ENCODE measurements at regions not wholly inside any gene's neighbourhood (a gene's known extent, or its start where the extent isn't known, plus 50 kb on each side); places are given as distances from the start of the nearest gene placed in this dataset.
"Not testable (repeated sequence)": the region's sequence is repeated elsewhere in the genome, so short reads cannot be mapped to it uniquely, and the experiment has no call there.

- Mint-ChIP-seq H3K4me3 (no peak overlapping the region), H3K4me1 (ENCODE audit: low read depth) (no peaks in the 10 kb centered on the region), H3K27me3 (ENCODE audit: low read depth) (no peaks in the 10 kb centered on the region), H3K36me3 (ENCODE audit: low read depth) (peaks cover 40% of the 10 kb centered on the region), H3K9me3 (peaks cover 17% of the 10 kb centered on the region), H3K27ac (no peak overlapping the region)
- no peak for DNase-seq (ENCODE audit: low spot score)
Observed at GRCh38 chr4:122973465-122973864, 51.1 kb upstream of the NUDT6 start.

GRCh38 chr4:122976111-122976510 lies 53.7 kb upstream of the NUDT6 start:
- no peak for DNase-seq (ENCODE audit: low spot score)
- H3K36me3 Mint-ChIP-seq (ENCODE audit: low read depth): peaks cover 60% of the 10 kb centered on the region
- no peak overlapping the region for H3K27ac Mint-ChIP-seq
- H3K9me3 Mint-ChIP-seq: peaks cover 21% of the 10 kb centered on the region
- no peaks in the 10 kb centered on the region for H3K27me3 Mint-ChIP-seq (ENCODE audit: low read depth)
- no peaks in the 10 kb centered on the region for H3K4me1 Mint-ChIP-seq (ENCODE audit: low read depth)
- no peak overlapping the region for H3K4me3 Mint-ChIP-seq

GRCh38 chr4:122977103-122977502 lies 54.7 kb upstream of the NUDT6 start:
- no peaks in the 10 kb centered on the region for H3K4me1 Mint-ChIP-seq (ENCODE audit: low read depth)
- no peak overlapping the region for H3K27ac Mint-ChIP-seq
- no peak overlapping the region for H3K4me3 Mint-ChIP-seq
- peaks cover 69% of the 10 kb centered on the region for H3K36me3 Mint-ChIP-seq (ENCODE audit: low read depth)
- H3K9me3 Mint-ChIP-seq: peaks cover 21% of the 10 kb centered on the region
- DNase-seq (ENCODE audit: low spot score): no peak
- H3K27me3 Mint-ChIP-seq (ENCODE audit: low read depth): no peaks in the 10 kb centered on the region

GRCh38 chr4:122978109-122978508 lies 55.7 kb upstream of the NUDT6 start:
- no peak overlapping the region for H3K4me3 Mint-ChIP-seq
- H3K27ac Mint-ChIP-seq: no peak overlapping the region
- peaks cover 74% of the 10 kb centered on the region for H3K36me3 Mint-ChIP-seq (ENCODE audit: low read depth)
- no peaks in the 10 kb centered on the region for H3K4me1 Mint-ChIP-seq (ENCODE audit: low read depth)
- DNase-seq (ENCODE audit: low spot score): no peak
- peaks cover 21% of the 10 kb centered on the region for H3K9me3 Mint-ChIP-seq
- no peaks in the 10 kb centered on the region for H3K27me3 Mint-ChIP-seq (ENCODE audit: low read depth)

GRCh38 chr4:122978789-122979188 lies 56.4 kb upstream of the NUDT6 start:
- H3K27ac Mint-ChIP-seq: no peak overlapping the region
- H3K4me3 Mint-ChIP-seq: no peak overlapping the region
- no peak for DNase-seq (ENCODE audit: low spot score)
- peaks cover 21% of the 10 kb centered on the region for H3K9me3 Mint-ChIP-seq
- H3K27me3 Mint-ChIP-seq (ENCODE audit: low read depth): no peaks in the 10 kb centered on the region
- H3K4me1 Mint-ChIP-seq (ENCODE audit: low read depth): no peaks in the 10 kb centered on the region
- H3K36me3 Mint-ChIP-seq (ENCODE audit: low read depth): peaks cover 76% of the 10 kb centered on the region

GRCh38 chr4:122980860-122981259 lies 58.5 kb upstream of the NUDT6 start:
- no peak overlapping the region for H3K27ac Mint-ChIP-seq

GRCh38 chr4:122988696-122989095 lies 66.3 kb upstream of the NUDT6 start:
- no peak overlapping the region for H3K4me3 Mint-ChIP-seq
- H3K36me3 Mint-ChIP-seq (ENCODE audit: low read depth): peaks cover 54% of the 10 kb centered on the region
- no peak for DNase-seq (ENCODE audit: low spot score)
- H3K4me1 Mint-ChIP-seq (ENCODE audit: low read depth): no peaks in the 10 kb centered on the region
- H3K9me3 Mint-ChIP-seq: peaks cover 46% of the 10 kb centered on the region
- H3K27ac Mint-ChIP-seq: peak overlapping the region; percentile 15
- no peaks in the 10 kb centered on the region for H3K27me3 Mint-ChIP-seq (ENCODE audit: low read depth)

More at GRCh38 chr4:122980860-122981259, 58.5 kb upstream of the NUDT6 start:
- H3K4me3 Mint-ChIP-seq: no peak overlapping the region
- no peaks in the 10 kb centered on the region for H3K4me1 Mint-ChIP-seq (ENCODE audit: low read depth)
- no peaks in the 10 kb centered on the region for H3K27me3 Mint-ChIP-seq (ENCODE audit: low read depth)
- H3K36me3 Mint-ChIP-seq (ENCODE audit: low read depth): peaks cover 79% of the 10 kb centered on the region
- no peak for DNase-seq (ENCODE audit: low spot score)
- H3K9me3 Mint-ChIP-seq: peaks cover 27% of the 10 kb centered on the region

GRCh38 chr4:122990891-122991290 lies 68.5 kb upstream of the NUDT6 start:
- peaks cover 36% of the 10 kb centered on the region for H3K36me3 Mint-ChIP-seq (ENCODE audit: low read depth)
- no peaks in the 10 kb centered on the region for H3K27me3 Mint-ChIP-seq (ENCODE audit: low read depth)
- peaks cover 32% of the 10 kb centered on the region for H3K9me3 Mint-ChIP-seq

GRCh38 chr4:122992057-122992456 lies 69.7 kb upstream of the NUDT6 start:
- Mint-ChIP-seq H3K4me1 (ENCODE audit: low read depth) (no peaks in the 10 kb centered on the region), H3K4me3 (no peak overlapping the region), H3K36me3 (ENCODE audit: low read depth) (peaks cover 29% of the 10 kb centered on the region), H3K27ac (no peak overlapping the region), H3K27me3 (ENCODE audit: low read depth) (no peaks in the 10 kb centered on the region), H3K9me3 (peaks cover 21% of the 10 kb centered on the region)
- no peak for DNase-seq (ENCODE audit: low spot score)

More at GRCh38 chr4:122990891-122991290, 68.5 kb upstream of the NUDT6 start:
- DNase-seq (ENCODE audit: low spot score): no peak
- no peaks in the 10 kb centered on the region for H3K4me1 Mint-ChIP-seq (ENCODE audit: low read depth)
- no peak overlapping the region for H3K27ac Mint-ChIP-seq
- H3K4me3 Mint-ChIP-seq: no peak overlapping the region

- H3K27me3 Mint-ChIP-seq (ENCODE audit: low read depth): no peaks in the 10 kb centered on the region
- no peak for DNase-seq (ENCODE audit: low spot score)
- no peak overlapping the region for H3K4me3 Mint-ChIP-seq
- H3K9me3 Mint-ChIP-seq: peaks cover 16% of the 10 kb centered on the region
- H3K27ac Mint-ChIP-seq: no peak overlapping the region
- peaks cover 4% of the 10 kb centered on the region for H3K4me1 Mint-ChIP-seq (ENCODE audit: low read depth)
- peaks cover 24% of the 10 kb centered on the region for H3K36me3 Mint-ChIP-seq (ENCODE audit: low read depth)
Observed at GRCh38 chr4:122992641-122993040, 70.2 kb upstream of the NUDT6 start.

GRCh38 chr4:122996350-122996749 lies 74.0 kb upstream of the NUDT6 start:
- H3K4me1 Mint-ChIP-seq (ENCODE audit: low read depth): peaks cover 11% of the 10 kb centered on the region

GRCh38 chr4:122997463-122998101 lies 75.2 kb upstream of the NUDT6 start:
- H3K4me3 Mint-ChIP-seq: no peak overlapping the region
- peaks cover 11% of the 10 kb centered on the region for H3K4me1 Mint-ChIP-seq (ENCODE audit: low read depth)
- DNase-seq (ENCODE audit: low spot score): no peak
- no peaks in the 10 kb centered on the region for H3K9me3 Mint-ChIP-seq
- peaks cover 7% of the 10 kb centered on the region for H3K36me3 Mint-ChIP-seq (ENCODE audit: low read depth)
- no peak overlapping the region for H3K27ac Mint-ChIP-seq
- H3K27me3 Mint-ChIP-seq (ENCODE audit: low read depth): no peaks in the 10 kb centered on the region

More at GRCh38 chr4:122996350-122996749, 74.0 kb upstream of the NUDT6 start:
- DNase-seq (ENCODE audit: low spot score): no peak
- no peaks in the 10 kb centered on the region for H3K27me3 Mint-ChIP-seq (ENCODE audit: low read depth)
- peak overlapping the region; percentile 7 for H3K27ac Mint-ChIP-seq
- H3K36me3 Mint-ChIP-seq (ENCODE audit: low read depth): peaks cover 6% of the 10 kb centered on the region
- H3K4me3 Mint-ChIP-seq: no peak overlapping the region
- no peaks in the 10 kb centered on the region for H3K9me3 Mint-ChIP-seq

- not testable (repeated sequence) for DNase-seq (ENCODE audit: low spot score); H3K27me3 Mint-ChIP-seq (ENCODE audit: low read depth); H3K4me1 Mint-ChIP-seq (ENCODE audit: low read depth); H3K27ac Mint-ChIP-seq; H3K4me3 Mint-ChIP-seq
- H3K36me3 Mint-ChIP-seq (ENCODE audit: low read depth): peaks cover 22% of the 10 kb centered on the region
- H3K9me3 Mint-ChIP-seq: peaks cover 14% of the 10 kb centered on the region
Observed at GRCh38 chr4:123004079-123004478, 81.7 kb upstream of the NUDT6 start.

- Mint-ChIP-seq H3K9me3 (peaks cover 14% of the 10 kb centered on the region), H3K36me3 (ENCODE audit: low read depth) (peaks cover 24% of the 10 kb centered on the region)
- H3K4me1 Mint-ChIP-seq (ENCODE audit: low read depth); DNase-seq (ENCODE audit: low spot score); H3K4me3 Mint-ChIP-seq; H3K27me3 Mint-ChIP-seq (ENCODE audit: low read depth); H3K27ac Mint-ChIP-seq: not testable (repeated sequence)
Observed at GRCh38 chr4:123005126-123005525, 82.7 kb upstream of the NUDT6 start.

- H3K4me1 Mint-ChIP-seq (ENCODE audit: low read depth): no peaks in the 10 kb centered on the region
- no peak overlapping the region for H3K4me3 Mint-ChIP-seq
- H3K27me3 Mint-ChIP-seq (ENCODE audit: low read depth): no peaks in the 10 kb centered on the region
- H3K27ac Mint-ChIP-seq: no peak overlapping the region
- H3K36me3 Mint-ChIP-seq (ENCODE audit: low read depth): peaks cover 21% of the 10 kb centered on the region
- H3K9me3 Mint-ChIP-seq: peaks cover 14% of the 10 kb centered on the region
- DNase-seq (ENCODE audit: low spot score): no peak
Observed at GRCh38 chr4:123007679-123008078, 85.3 kb upstream of the NUDT6 start.
